GM23338 (cell line): ENCODE measurements at regions not wholly inside any gene's neighbourhood (a gene's known extent, or its start where the extent isn't known, plus 50 kb on each side); places are given as distances from the start of the nearest gene placed in this dataset.

ENCODE experiments used
- CREB1 ChIP-seq: fragments of 250-450 bp; sonication (Bioruptor Pico); IDR thresholded peaks from 2 replicates; pipeline ENCODE4 v1.5.0; 2020; ENCODE audit warnings: low read depth, mild to moderate bottlenecking, moderate library complexity
- CTCF ChIP-seq, 2 experiments: fragments of 200-600 bp in 1 of 2; sonication (generic) in 1 of 2; conservative IDR thresholded peaks; 2 replicates each; pipeline versions ENCODE4 v1.5.1 to v1.6.1; 2016 to 2017; ENCODE audit warnings: antibody characterized with exemption in 2 of 2, low read depth in 2 of 2, mild to moderate bottlenecking in 2 of 2, moderate library complexity in 1 of 2
- EZH2 ChIP-seq: fragments of 200-600 bp; sonication (generic); IDR thresholded peaks from one replicate; pipeline ENCODE4 v1.8.0; 2017; ENCODE audit warnings: antibody characterized with exemption, mild to moderate bottlenecking, low read depth; ENCODE audit not compliant: unreplicated experiment
- EZH2phosphoT487 ChIP-seq: fragments of 200-600 bp; sonication (generic); IDR thresholded peaks from one replicate; pipeline ENCODE4 v1.8.1; 2018; ENCODE audit warnings: antibody characterized with exemption; ENCODE audit not compliant: unreplicated experiment
- JUNB ChIP-seq: IDR thresholded peaks from one replicate; pipeline ENCODE4 v1.6.1; 2016; ENCODE audit warnings: antibody characterized with exemption; ENCODE audit not compliant: unreplicated experiment
- NANOG ChIP-seq: IDR thresholded peaks from 2 replicates; pipeline ENCODE4 v1.6.1; 2016; ENCODE audit warnings: antibody characterized with exemption, borderline replicate concordance
- POLR2AphosphoS5 ChIP-seq: IDR thresholded peaks from 2 replicates; pipeline ENCODE4 v1.6.1; 2016; ENCODE audit warnings: antibody characterized with exemption, low read depth
- REST ChIP-seq: IDR thresholded peaks from one replicate; pipeline ENCODE4 v1.6.1; 2018; ENCODE audit warnings: antibody characterized with exemption; ENCODE audit not compliant: unreplicated experiment
- ZNF114 ChIP-seq: fragments of 250-450 bp; sonication (Bioruptor Pico); IDR thresholded peaks from 2 replicates; pipeline ENCODE4 v1.5.0; 2020; ENCODE audit warnings: mild to moderate bottlenecking, moderate library complexity
- ZNF331 ChIP-seq: fragments of 250-450 bp; sonication (Bioruptor Pico); IDR thresholded peaks from 2 replicates; pipeline ENCODE4 v1.5.0; 2020; ENCODE audit warnings: low read depth, mild to moderate bottlenecking, moderate library complexity
- TF ChIP-seq, protein P1 (sequence below): IDR thresholded peaks from 2 replicates; pipeline ENCODE4 v1.6.1; 2016; ENCODE audit warnings: antibody characterized with exemption
- TF ChIP-seq, protein P2 (sequence below): fragments of 250-450 bp; sonication (Bioruptor Pico); IDR thresholded peaks from 2 replicates; pipeline ENCODE4 v1.5.0; 2020; ENCODE audit warnings: mild to moderate bottlenecking, moderate library complexity

GRCh38 chr18:53735526-53735925 is 488.9 kb downstream of the MBD2 start:
- no peak for TF ChIP-seq CTCF (conservative IDR thresholded peaks at IDR 0.05; ENCODE audit: low read depth in 2 of 2)
- TF ChIP-seq POLR2AphosphoS5, result no peak
- TF ChIP-seq REST, result no peak
- TF ChIP-seq EZH2, result no peak
- TF ChIP-seq NANOG, result no peak
- TF ChIP-seq ZNF114 (CRISPR knock-in tag), result no peak
- TF ChIP-seq, protein P1, sequence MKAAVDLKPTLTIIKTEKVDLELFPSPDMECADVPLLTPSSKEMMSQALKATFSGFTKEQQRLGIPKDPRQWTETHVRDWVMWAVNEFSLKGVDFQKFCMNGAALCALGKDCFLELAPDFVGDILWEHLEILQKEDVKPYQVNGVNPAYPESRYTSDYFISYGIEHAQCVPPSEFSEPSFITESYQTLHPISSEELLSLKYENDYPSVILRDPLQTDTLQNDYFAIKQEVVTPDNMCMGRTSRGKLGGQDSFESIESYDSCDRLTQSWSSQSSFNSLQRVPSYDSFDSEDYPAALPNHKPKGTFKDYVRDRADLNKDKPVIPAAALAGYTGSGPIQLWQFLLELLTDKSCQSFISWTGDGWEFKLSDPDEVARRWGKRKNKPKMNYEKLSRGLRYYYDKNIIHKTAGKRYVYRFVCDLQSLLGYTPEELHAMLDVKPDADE, result no peak
- TF ChIP-seq, protein P2, sequence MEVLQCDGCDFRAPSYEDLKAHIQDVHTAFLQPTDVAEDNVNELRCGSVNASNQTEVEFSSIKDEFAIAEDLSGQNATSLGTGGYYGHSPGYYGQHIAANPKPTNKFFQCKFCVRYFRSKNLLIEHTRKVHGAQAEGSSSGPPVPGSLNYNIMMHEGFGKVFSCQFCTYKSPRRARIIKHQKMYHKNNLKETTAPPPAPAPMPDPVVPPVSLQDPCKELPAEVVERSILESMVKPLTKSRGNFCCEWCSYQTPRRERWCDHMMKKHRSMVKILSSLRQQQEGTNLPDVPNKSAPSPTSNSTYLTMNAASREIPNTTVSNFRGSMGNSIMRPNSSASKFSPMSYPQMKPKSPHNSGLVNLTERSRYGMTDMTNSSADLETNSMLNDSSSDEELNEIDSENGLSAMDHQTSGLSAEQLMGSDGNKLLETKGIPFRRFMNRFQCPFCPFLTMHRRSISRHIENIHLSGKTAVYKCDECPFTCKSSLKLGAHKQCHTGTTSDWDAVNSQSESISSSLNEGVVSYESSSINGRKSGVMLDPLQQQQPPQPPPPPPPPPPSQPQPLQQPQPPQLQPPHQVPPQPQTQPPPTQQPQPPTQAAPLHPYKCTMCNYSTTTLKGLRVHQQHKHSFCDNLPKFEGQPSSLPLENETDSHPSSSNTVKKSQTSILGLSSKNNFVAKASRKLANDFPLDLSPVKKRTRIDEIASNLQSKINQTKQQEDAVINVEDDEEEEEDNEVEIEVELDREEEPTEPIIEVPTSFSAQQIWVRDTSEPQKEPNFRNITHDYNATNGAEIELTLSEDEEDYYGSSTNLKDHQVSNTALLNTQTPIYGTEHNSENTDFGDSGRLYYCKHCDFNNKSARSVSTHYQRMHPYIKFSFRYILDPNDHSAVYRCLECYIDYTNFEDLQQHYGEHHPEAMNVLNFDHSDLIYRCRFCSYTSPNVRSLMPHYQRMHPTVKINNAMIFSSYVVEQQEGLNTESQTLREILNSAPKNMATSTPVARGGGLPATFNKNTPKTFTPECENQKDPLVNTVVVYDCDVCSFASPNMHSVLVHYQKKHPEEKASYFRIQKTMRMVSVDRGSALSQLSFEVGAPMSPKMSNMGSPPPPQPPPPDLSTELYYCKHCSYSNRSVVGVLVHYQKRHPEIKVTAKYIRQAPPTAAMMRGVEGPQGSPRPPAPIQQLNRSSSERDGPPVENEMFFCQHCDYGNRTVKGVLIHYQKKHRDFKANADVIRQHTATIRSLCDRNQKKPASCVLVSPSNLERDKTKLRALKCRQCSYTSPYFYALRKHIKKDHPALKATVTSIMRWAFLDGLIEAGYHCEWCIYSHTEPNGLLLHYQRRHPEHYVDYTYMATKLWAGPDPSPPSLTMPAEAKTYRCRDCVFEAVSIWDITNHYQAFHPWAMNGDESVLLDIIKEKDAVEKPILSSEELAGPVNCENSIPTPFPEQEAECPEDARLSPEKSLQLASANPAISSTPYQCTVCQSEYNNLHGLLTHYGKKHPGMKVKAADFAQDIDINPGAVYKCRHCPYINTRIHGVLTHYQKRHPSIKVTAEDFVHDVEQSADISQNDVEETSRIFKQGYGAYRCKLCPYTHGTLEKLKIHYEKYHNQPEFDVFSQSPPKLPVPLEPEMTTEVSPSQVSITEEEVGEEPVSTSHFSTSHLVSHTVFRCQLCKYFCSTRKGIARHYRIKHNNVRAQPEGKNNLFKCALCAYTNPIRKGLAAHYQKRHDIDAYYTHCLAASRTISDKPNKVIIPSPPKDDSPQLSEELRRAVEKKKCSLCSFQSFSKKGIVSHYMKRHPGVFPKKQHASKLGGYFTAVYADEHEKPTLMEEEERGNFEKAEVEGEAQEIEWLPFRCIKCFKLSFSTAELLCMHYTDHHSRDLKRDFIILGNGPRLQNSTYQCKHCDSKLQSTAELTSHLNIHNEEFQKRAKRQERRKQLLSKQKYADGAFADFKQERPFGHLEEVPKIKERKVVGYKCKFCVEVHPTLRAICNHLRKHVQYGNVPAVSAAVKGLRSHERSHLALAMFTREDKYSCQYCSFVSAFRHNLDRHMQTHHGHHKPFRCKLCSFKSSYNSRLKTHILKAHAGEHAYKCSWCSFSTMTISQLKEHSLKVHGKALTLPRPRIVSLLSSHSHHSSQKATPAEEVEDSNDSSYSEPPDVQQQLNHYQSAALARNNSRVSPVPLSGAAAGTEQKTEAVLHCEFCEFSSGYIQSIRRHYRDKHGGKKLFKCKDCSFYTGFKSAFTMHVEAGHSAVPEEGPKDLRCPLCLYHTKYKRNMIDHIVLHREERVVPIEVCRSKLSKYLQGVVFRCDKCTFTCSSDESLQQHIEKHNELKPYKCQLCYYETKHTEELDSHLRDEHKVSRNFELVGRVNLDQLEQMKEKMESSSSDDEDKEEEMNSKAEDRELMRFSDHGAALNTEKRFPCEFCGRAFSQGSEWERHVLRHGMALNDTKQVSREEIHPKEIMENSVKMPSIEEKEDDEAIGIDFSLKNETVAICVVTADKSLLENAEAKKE (CRISPR knock-in tag), result no peak
- no peak for TF ChIP-seq ZNF331 (CRISPR knock-in tag)
- TF ChIP-seq EZH2phosphoT487, result no peak
- TF ChIP-seq CREB1 (CRISPR knock-in tag), result no peak
- TF ChIP-seq JUNB, result no peak
